ENCODE measurements at regions not wholly inside any gene's neighbourhood (a gene's known extent, or its start where the extent isn't known, plus 50 kb on each side); places are given as distances from the start of the nearest gene placed in this dataset.

GRCh38 chr1:222987674-222988076 is 155.4 kb downstream of the TLR5 start:
- Histone ChIP-seq H3K27ac (ENCODE audit: low read depth, low read length) (no peak overlapping the region), H3K27me3 (ENCODE audit: insufficient read depth, low read length) (no peaks in the 10 kb centered on the region), H3K79me2 (ENCODE audit: insufficient read depth, low read length) (no peaks in the 10 kb centered on the region), H4K20me1 (ENCODE audit: insufficient read depth) (no peaks in the 10 kb centered on the region), H3K4me3 (replicated peaks in 1 of 2; ENCODE audit: low read depth in 1 of 2, low read length in 2 of 2) (no peak overlapping the region), H3K4me1 (ENCODE audit: control insufficient read depth in 1 of 2, insufficient read depth in 2 of 2, low read length in 2 of 2) (no peaks in the 10 kb centered on the region), H3K9me2 (ENCODE audit: insufficient read depth) (no peaks in the 10 kb centered on the region), H3K36me3 (ENCODE audit: control insufficient read depth in 1 of 2, insufficient read depth in 2 of 2, low read length in 2 of 2) (no peaks in the 10 kb centered on the region), H3K9ac (ENCODE audit: low read length) (no peak overlapping the region), H2AFZ (ENCODE audit: low read depth, low read length, poor library complexity, severe bottlenecking) (no peak overlapping the region), H3K9me3 (ENCODE audit: control insufficient read depth in 1 of 2, insufficient read depth in 1 of 2, low read depth in 1 of 2, low read length in 2 of 2) (no peaks in the 10 kb centered on the region), H3K4me2 (ENCODE audit: low read length) (no peak overlapping the region)
- no peak for DNase-seq (ENCODE audit: low read depth, low spot score)
- TF ChIP-seq, protein P1, sequence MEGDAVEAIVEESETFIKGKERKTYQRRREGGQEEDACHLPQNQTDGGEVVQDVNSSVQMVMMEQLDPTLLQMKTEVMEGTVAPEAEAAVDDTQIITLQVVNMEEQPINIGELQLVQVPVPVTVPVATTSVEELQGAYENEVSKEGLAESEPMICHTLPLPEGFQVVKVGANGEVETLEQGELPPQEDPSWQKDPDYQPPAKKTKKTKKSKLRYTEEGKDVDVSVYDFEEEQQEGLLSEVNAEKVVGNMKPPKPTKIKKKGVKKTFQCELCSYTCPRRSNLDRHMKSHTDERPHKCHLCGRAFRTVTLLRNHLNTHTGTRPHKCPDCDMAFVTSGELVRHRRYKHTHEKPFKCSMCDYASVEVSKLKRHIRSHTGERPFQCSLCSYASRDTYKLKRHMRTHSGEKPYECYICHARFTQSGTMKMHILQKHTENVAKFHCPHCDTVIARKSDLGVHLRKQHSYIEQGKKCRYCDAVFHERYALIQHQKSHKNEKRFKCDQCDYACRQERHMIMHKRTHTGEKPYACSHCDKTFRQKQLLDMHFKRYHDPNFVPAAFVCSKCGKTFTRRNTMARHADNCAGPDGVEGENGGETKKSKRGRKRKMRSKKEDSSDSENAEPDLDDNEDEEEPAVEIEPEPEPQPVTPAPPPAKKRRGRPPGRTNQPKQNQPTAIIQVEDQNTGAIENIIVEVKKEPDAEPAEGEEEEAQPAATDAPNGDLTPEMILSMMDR (IDR thresholded peaks at IDR 0.05 in 2 of 3, conservative IDR thresholded peaks at IDR 0.05 in 1 of 3; ENCODE audit: borderline replicate concordance in 1 of 3, insufficient read depth in 1 of 3, low read depth in 2 of 3, low read length in 2 of 3): 0 out of 6 replicates have a peak, but pooled peaks of 1 of the 3 experiments have one; percentile 9
- TF ChIP-seq JUND (IDR thresholded peaks at IDR 0.05): no peak
- TF ChIP-seq, protein P2, sequence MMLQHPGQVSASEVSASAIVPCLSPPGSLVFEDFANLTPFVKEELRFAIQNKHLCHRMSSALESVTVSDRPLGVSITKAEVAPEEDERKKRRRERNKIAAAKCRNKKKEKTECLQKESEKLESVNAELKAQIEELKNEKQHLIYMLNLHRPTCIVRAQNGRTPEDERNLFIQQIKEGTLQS (IDR thresholded peaks at IDR 0.05): no peak
- TF ChIP-seq RAD21 (IDR thresholded peaks at IDR 0.05; ENCODE audit: low read depth): peak; percentile 27; the same call in 1 of the 2 replicates
- no peak for TF ChIP-seq FOSL1 (IDR thresholded peaks at IDR 0.05; ENCODE audit: low read depth)
- no peak for TF ChIP-seq SIN3A (IDR thresholded peaks at IDR 0.05; ENCODE audit: low read depth)
- intact Hi-C loops (cut with micrococcal nuclease): no loop called here
- no peak for ATAC-seq
- CTCF ChIA-PET: no interaction called here
- RAD21 ChIA-PET (ENCODE audit: low non-redundant PET in 1 of 2, low total read pairs in 2 of 2, uncharacterized antibody in 2 of 2, unreplicated experiment in 2 of 2): no interaction called here
- POLR2A ChIA-PET: no interaction called here
- BruUV-seq (replicated peaks): no TSS peak

DNA sequence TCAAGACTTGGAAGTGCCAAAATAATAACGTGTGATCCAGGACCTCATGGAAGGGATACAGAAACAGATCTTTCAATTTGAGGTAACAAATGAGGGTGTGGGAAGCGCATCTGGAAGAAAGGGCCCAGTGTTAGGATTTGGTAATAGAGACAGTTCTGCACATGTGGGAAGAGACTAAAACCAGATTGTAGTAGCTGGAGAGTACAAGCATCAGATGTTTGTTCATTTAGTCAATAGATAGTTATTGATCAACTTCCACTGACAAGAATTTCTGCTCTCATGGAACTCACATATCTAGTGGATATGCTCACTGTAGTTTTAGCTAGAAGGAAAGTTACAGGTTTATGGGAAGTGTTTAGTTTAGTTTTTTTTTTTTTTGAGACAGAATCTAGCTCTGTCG is 153.6 kb downstream of the TLR5 start:
- Histone ChIP-seq H3K79me2 (ENCODE audit: insufficient read depth, low read length) (no peaks in the 10 kb centered on the region), H3K4me1 (ENCODE audit: control insufficient read depth in 1 of 2, insufficient read depth in 2 of 2, low read length in 2 of 2) (peaks cover 5 to 8% of the 10 kb centered on the region in 2 experiments; a peak in 3 of 4 replicates), H3K9me2 (ENCODE audit: insufficient read depth) (no peaks in the 10 kb centered on the region), H3K27me3 (ENCODE audit: insufficient read depth, low read length) (no peaks in the 10 kb centered on the region), H3K27ac (ENCODE audit: low read depth, low read length) (no peak overlapping the region), H3K4me2 (ENCODE audit: low read length) (no peak overlapping the region), H3K4me3 (replicated peaks in 1 of 2; ENCODE audit: low read depth in 1 of 2, low read length in 2 of 2) (no peak overlapping the region), H3K36me3 (ENCODE audit: control insufficient read depth in 1 of 2, insufficient read depth in 2 of 2, low read length in 2 of 2) (no peaks in the 10 kb centered on the region), H2AFZ (ENCODE audit: low read depth, low read length, poor library complexity, severe bottlenecking) (no peak overlapping the region), H4K20me1 (ENCODE audit: insufficient read depth) (no peaks in the 10 kb centered on the region), H3K9ac (ENCODE audit: low read length) (no peak overlapping the region), H3K9me3 (ENCODE audit: control insufficient read depth in 1 of 2, insufficient read depth in 1 of 2, low read depth in 1 of 2, low read length in 2 of 2) (no peaks in the 10 kb centered on the region)
- TF ChIP-seq, protein P3, sequence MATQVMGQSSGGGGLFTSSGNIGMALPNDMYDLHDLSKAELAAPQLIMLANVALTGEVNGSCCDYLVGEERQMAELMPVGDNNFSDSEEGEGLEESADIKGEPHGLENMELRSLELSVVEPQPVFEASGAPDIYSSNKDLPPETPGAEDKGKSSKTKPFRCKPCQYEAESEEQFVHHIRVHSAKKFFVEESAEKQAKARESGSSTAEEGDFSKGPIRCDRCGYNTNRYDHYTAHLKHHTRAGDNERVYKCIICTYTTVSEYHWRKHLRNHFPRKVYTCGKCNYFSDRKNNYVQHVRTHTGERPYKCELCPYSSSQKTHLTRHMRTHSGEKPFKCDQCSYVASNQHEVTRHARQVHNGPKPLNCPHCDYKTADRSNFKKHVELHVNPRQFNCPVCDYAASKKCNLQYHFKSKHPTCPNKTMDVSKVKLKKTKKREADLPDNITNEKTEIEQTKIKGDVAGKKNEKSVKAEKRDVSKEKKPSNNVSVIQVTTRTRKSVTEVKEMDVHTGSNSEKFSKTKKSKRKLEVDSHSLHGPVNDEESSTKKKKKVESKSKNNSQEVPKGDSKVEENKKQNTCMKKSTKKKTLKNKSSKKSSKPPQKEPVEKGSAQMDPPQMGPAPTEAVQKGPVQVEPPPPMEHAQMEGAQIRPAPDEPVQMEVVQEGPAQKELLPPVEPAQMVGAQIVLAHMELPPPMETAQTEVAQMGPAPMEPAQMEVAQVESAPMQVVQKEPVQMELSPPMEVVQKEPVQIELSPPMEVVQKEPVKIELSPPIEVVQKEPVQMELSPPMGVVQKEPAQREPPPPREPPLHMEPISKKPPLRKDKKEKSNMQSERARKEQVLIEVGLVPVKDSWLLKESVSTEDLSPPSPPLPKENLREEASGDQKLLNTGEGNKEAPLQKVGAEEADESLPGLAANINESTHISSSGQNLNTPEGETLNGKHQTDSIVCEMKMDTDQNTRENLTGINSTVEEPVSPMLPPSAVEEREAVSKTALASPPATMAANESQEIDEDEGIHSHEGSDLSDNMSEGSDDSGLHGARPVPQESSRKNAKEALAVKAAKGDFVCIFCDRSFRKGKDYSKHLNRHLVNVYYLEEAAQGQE (IDR thresholded peaks at IDR 0.05; ENCODE audit: low read depth): no peak
- no peak for TF ChIP-seq EZH2 (IDR thresholded peaks at IDR 0.05)
- DNase-seq (ENCODE audit: low read depth, low spot score): no peak
- POLR2A ChIA-PET: no interaction called here
- no TSS peak for BruUV-seq (replicated peaks)
- no peak for ATAC-seq
- RAD21 ChIA-PET (ENCODE audit: low non-redundant PET in 1 of 2, low total read pairs in 2 of 2, uncharacterized antibody in 2 of 2, unreplicated experiment in 2 of 2): no interaction called here
- intact Hi-C loops (cut with micrococcal nuclease): no loop called here
- CTCF ChIA-PET: interaction anchor here (1.1 kb wide), 1 partner anchor 101 kb away, joined by 3 read pairs; no protein-coding TSS in a partner anchor
